DOHH2 (cell line): ENCODE measurements at regions not wholly inside any gene's neighbourhood (a gene's known extent, or its start where the extent isn't known, plus 50 kb on each side); places are given as distances from the start of the nearest gene placed in this dataset.

Experiments
- EZH2phosphoT487 ChIP-seq: fragments of 200-600 bp; sonication (generic); IDR thresholded peaks from 2 replicates; pipeline ENCODE4 v1.6.1; 2017; ENCODE audit warnings: borderline replicate concordance, mild to moderate bottlenecking, antibody characterized with exemption, low read length, moderate library complexity, mixed read lengths
- TF ChIP-seq, protein P1 (sequence below): fragments of 200-600 bp; sonication (generic); IDR thresholded peaks from one replicate; pipeline ENCODE4 v1.5.1; 2014; ENCODE audit warnings: antibody characterized with exemption, mild to moderate bottlenecking, low read depth, low read length; ENCODE audit not compliant: poor library complexity, severe bottlenecking

DNA sequence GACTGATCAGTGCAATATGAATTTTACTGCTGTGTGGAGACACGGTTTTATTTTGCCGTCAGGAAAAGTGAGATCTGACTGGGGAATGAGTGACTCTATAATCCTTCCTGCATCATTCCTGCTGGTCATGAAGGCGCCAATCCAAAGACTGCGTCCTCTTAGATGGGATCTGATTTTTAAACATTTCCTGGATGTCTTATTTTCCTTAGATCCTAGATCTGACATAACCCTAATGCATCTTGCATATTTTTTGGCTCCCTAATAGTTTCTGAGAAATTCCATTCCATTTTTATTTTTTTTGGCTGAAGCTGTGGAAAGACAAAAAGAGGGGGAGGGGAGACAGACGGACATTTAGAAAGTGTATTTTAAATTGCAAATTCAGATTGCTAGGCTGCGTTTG lies 454.9 kb upstream of the FAT1 start:
- TF ChIP-seq, protein P1, sequence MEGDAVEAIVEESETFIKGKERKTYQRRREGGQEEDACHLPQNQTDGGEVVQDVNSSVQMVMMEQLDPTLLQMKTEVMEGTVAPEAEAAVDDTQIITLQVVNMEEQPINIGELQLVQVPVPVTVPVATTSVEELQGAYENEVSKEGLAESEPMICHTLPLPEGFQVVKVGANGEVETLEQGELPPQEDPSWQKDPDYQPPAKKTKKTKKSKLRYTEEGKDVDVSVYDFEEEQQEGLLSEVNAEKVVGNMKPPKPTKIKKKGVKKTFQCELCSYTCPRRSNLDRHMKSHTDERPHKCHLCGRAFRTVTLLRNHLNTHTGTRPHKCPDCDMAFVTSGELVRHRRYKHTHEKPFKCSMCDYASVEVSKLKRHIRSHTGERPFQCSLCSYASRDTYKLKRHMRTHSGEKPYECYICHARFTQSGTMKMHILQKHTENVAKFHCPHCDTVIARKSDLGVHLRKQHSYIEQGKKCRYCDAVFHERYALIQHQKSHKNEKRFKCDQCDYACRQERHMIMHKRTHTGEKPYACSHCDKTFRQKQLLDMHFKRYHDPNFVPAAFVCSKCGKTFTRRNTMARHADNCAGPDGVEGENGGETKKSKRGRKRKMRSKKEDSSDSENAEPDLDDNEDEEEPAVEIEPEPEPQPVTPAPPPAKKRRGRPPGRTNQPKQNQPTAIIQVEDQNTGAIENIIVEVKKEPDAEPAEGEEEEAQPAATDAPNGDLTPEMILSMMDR, result no peak
- TF ChIP-seq EZH2phosphoT487, result no peak
